GM19468 (cell line): ENCODE measurements at regions not wholly inside any gene's neighbourhood (a gene's known extent, or its start where the extent isn't known, plus 50 kb on each side); places are given as distances from the start of the nearest gene placed in this dataset.
"Not testable (repeated sequence)": the region's sequence is repeated elsewhere in the genome, so short reads cannot be mapped to it uniquely, and the experiment has no call there.

Experiments used
- ATAC-seq: cut with Tn5 transposase; IDR thresholded peaks from one replicate; pipeline ENCODE4 v1.9.1; 2021; ENCODE audit warnings: mild to moderate bottlenecking, moderate library complexity, moderate number of reproducible peaks; ENCODE audit not compliant: unreplicated experiment; ENCODE audit errors: extremely low read depth

- ATAC-seq = not testable (repeated sequence)
These were observed 319.5 kb upstream of the CHRNA7 start for GRCh38 chr15:31710806-31711205.

- ATAC-seq = not testable (repeated sequence)
These were observed 315.1 kb upstream of the CHRNA7 start for GRCh38 chr15:31715208-31715607.

DNA sequence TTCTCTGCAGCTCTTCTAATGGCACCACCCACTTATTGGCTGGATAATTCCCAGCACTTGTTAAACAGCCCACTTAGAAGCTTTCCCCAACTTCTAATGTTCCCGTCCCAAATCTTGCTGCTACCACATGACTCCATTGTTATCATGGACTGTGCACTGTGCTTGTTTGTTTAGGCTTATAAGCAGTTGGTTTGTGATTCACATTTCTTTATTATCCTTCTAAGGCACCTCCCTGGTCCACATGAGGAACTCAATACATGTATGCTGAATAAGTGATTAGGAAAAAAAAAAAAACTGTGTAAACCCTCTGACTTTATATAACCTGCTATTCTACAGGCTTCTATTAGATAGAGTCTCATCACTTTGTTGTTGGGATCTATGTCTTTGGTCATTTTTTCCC, 311.7 kb upstream of the CHRNA7 start:
- not testable (repeated sequence) for ATAC-seq

DNA sequence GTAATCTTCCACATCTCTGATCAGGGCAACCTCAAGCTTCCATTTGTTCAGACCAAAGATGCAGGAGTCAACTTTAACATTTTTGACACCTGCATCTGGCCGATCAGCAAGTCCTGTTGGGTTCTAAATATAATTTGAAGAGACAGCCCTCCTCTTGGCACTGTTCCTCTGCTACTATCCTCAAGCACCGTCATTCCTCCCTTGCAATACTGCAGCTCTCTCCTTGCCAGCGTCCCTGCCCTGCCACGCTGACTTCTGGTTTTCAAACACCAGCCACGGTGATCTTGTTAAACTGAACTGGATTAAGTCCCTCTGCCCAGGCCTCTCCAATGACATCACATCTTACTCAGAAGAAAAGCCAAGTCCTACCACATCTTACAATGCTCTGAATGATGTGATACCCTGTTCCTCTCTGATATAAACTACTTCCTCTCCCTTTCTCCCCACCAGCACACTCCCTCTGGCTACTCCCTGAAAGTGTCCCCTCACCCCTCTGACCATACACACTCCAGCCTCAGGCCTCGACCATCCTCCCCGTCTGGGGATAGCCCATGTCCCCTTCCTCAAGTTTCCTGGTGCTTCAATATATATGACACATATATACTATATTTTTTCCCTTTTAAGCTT, 310.8 kb upstream of the CHRNA7 start:
- ATAC-seq = not testable (repeated sequence)

- not testable (repeated sequence) for ATAC-seq
These were observed 307.3 kb upstream of the CHRNA7 start for GRCh38 chr15:31723019-31723418.

DNA sequence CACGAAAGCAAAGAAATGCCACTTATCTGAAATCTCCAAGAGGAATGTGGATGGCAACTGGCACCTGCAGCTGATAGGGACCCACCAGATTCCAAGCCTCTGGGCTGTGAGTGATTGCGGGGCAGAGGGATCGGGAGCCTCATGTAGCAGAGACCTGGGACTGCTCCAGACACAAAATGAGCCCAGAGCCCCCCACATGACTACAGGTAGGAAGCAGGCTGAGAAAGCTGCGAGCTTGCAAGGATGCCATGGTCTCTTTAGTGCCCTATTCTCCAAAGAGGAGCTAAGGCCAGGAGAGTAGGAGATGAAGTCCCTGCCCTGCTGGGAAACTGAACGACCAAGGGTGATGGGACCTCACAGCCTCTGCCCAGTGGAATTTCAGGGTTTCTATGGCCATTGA, 305.4 kb upstream of the CHRNA7 start:
- not testable (repeated sequence) for ATAC-seq

DNA sequence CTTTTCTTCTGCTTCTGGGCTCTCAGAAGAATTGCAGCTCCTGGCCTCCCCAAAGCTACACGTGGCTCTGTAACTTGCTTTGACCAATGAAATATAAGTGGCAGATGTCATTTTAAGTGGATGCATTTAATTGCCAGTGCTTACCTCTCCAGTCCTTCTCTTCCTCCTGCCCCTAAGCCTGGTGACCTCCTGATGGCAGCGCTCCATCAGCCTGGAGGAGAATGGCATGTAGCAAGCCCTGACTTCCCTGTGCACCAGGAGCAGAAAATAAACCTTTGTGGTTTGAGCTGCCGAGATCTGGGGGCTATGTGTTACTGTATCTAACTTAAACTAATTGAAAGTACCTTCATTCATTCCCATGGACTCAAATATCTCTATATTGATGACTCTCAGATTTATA, 304.7 kb upstream of the CHRNA7 start:
- ATAC-seq = not testable (repeated sequence)

GRCh38 chr15:31727612-31728011, 302.7 kb upstream of the CHRNA7 start:
- ATAC-seq = no peak

DNA sequence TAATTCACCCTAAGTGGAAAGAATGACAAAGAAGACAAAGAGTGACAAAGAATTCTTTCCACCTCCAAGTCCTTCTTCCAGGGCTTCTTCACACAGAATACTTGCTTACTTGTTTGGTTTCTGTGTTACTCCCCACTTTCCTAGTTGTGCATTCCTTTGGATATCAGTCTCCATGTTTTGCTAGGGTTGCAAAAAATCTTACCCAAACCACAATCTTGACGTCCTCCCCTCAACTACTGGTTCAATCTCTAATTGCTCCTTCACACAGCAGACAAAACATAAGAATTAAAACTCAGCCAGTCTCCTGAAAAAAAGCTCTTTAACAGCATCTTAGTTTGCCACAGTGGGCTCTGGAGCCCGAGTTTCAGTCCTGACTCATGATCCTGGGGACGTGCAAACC, 297.6 kb upstream of the CHRNA7 start:
- ATAC-seq = no peak

- no peak for ATAC-seq
These were observed 296.9 kb upstream of the CHRNA7 start for GRCh38 chr15:31733424-31733823.

DNA sequence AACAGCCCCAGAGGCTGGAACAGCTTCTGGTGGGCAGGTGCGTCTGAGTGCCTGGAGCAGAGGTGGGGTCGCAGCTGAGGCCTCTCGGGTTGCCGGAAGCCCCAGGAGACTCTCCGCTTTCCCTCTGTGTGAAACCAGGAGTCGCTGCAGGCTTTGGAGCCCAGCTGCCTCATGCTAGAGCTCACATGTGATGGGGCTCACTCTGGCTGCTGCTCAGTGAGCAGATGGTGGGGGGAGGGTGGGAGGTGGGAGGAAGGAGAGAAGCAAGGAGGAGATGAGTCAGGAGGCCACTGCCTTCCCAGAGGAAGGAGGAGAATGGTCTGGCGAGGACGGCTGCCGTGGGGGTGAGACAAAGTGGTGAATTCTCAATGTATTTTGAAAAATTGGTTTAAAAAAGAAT, 290.1 kb upstream of the CHRNA7 start:
- no peak for ATAC-seq

DNA sequence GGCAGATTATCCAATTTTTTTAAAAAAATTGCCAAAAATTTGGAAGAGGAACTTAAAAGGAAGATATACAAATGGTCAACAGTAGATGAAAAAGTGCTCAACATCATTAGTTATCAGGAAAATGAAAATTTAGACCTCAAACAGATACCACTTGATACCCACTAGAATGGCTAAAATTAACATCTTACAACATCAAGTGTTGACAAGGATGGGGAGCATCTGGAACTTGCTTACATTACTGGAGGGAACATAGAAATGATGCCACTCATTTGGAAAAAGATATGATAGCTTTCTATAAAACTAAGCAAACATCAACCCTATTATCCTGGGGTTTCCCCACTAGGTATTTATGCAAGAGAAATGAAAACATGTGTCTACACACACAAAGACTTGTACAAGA, 284.5 kb upstream of the CHRNA7 start:
- ATAC-seq = no peak

- no peak for ATAC-seq
These were observed 278.1 kb upstream of the CHRNA7 start for GRCh38 chr15:31752065-31752762.

DNA sequence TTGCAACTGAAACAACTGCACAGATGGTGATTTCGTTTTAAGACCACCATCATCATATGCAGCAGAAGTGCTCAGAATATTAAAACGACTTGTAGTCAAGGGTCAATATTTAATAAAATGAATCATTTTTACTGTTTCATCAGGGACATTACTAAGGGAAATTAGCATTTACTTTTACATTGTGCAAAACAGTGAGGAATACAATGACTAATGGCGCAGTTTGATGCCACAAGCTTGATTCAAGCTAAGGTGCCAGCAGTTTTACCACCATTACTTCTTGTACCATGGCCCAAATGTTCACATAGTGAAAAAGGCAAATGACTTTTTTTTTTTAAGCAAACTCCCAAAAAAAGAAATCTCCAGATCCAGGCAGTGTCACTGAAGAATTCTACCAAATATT, 277.4 kb upstream of the CHRNA7 start:
- no peak for ATAC-seq

- ATAC-seq = no peak
These were observed 272.2 kb upstream of the CHRNA7 start for GRCh38 chr15:31758126-31758525.

DNA sequence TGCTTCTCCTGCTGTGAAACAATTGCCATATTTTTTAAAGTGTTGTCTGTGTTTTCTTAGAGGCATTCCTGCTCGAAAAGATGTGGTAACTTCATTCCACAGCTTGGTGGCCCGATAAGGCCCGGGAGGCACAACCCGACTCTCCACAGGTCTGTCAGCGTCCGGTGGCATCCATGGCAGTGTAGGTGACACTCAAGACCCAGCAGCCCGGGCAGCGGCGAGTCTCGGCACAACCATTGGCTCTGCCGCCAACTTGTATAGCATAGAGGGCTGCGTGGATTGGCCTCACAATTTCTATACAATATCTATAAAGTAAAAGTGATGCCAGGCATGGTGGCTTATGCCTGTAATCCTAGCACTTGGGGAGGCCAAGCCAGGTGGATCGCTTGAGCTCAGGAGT, 262.3 kb upstream of the CHRNA7 start:
- no peak for ATAC-seq

DNA sequence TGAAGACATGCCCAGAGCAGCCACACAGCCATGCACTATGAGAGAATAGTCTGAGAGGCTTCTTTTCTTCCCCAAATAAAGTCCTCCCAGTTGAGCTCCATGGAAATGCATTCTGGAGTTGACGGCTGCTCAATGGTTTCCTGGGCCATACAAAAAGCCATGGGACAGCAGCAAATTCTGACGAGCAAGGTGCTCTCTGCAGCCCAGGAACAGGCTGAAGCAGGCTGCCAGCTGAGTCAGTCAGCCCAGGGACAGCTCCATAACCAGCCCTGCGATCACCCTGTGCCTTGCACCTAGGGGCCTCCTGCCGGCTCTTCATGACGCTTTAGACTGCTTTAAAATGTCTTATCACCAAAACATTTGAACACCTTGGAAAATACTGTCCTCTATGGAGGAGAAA, 256.3 kb upstream of the CHRNA7 start:
- no peak for ATAC-seq

GRCh38 chr15:31776039-31776438, 254.3 kb upstream of the CHRNA7 start:
- ATAC-seq = no peak

DNA sequence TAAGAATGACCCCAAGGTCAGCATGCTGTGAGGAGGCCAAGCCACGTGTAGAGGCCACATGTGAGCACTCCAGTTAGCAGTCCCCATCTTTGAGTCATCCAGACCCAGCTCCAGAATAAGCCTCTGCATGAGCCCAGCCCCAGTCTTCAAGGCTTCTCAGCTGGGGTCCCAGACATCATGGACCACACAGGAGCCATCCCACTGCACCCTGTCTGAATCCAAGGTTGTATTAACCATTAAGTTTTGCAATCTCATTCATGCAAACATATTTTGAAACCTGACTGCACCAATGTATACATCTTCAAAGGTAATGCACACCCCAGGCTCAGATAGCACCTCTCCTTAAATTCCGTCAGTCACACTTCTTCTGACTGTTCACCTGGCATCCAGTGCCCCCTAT, 249.1 kb upstream of the CHRNA7 start:
- no peak for ATAC-seq

GRCh38 chr15:31782016-31782783, 248.1 kb upstream of the CHRNA7 start:
- ATAC-seq = no peak

GRCh38 chr15:31782951-31783350, 247.4 kb upstream of the CHRNA7 start:
- no peak for ATAC-seq
